ENCODE measurements at regions not wholly inside any gene's neighbourhood (a gene's known extent, or its start where the extent isn't known, plus 50 kb on each side); places are given as distances from the start of the nearest gene placed in this dataset.

DNA sequence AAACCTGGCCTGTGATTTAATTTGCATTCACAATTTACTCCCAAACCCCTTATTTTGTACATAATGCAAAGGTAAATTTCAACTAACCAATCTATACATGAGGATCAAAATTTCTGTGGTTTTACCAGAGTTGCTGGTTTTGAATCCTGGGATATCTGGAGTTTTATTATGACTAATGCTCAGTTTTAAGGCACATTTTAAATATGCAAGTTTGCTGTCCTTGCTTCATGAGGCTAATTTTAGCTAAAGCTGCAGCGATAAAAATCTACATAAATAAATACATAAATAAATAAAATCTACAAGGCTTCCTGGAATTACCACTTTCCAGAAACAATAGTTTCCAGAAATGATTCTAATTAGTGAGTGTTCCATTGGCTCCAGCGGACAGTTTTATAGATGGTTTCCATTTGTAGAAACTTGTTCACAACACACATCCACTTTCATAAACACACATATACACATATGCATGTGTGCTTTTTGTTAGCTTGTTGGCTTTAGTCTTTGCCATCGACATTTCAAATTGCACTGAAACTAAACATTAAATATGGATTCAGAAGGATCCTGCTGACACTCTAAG, 339.5 kb upstream of the NRP1 start:
- TF ChIP-seq, protein P1, sequence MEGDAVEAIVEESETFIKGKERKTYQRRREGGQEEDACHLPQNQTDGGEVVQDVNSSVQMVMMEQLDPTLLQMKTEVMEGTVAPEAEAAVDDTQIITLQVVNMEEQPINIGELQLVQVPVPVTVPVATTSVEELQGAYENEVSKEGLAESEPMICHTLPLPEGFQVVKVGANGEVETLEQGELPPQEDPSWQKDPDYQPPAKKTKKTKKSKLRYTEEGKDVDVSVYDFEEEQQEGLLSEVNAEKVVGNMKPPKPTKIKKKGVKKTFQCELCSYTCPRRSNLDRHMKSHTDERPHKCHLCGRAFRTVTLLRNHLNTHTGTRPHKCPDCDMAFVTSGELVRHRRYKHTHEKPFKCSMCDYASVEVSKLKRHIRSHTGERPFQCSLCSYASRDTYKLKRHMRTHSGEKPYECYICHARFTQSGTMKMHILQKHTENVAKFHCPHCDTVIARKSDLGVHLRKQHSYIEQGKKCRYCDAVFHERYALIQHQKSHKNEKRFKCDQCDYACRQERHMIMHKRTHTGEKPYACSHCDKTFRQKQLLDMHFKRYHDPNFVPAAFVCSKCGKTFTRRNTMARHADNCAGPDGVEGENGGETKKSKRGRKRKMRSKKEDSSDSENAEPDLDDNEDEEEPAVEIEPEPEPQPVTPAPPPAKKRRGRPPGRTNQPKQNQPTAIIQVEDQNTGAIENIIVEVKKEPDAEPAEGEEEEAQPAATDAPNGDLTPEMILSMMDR (conservative IDR thresholded peaks at IDR 0.05; ENCODE audit: low read length), result no peak
- TF ChIP-seq EZH2phosphoT487 (IDR thresholded peaks at IDR 0.05; ENCODE audit: borderline replicate concordance), result no peak
